BJ (cell line): ENCODE measurements at regions not wholly inside any gene's neighbourhood (a gene's known extent, or its start where the extent isn't known, plus 50 kb on each side); places are given as distances from the start of the nearest gene placed in this dataset.

ENCODE experiments used
- CTCF ChIA-PET: fragments of 350-600 bp; formaldehyde crosslinking; extraction: SDS; loops from one replicate; lab custom pipeline; 2021; ENCODE audit warnings: antibody characterized with exemption, inconsistent platforms; lab: Yijun Ruan, JAX
- POLR2A ChIA-PET: fragments of 300-600 bp; sonication (Branson Sonifier 250); formaldehyde crosslinking; extraction: SDS; loops from one replicate; lab custom pipeline; 2021; ENCODE audit warnings: antibody characterized with exemption; lab: Charles Lee
- DNase-seq: peaks from one replicate; pipeline ENCODE4 v3.0.0-alpha.2; 2011; ENCODE audit warnings: low read depth
- H3K27me3 ChIP-seq: 2 replicates; pipeline ENCODE4 v1.6.0; 2011; ENCODE audit warnings: low read length; ENCODE audit not compliant: control insufficient read depth, insufficient read depth
- H3K36me3 ChIP-seq: 2 replicates; pipeline ENCODE4 v1.5.1; 2011; ENCODE audit warnings: low read length; ENCODE audit not compliant: control insufficient read depth, insufficient read depth
- H3K4me3 ChIP-seq: 2 replicates; pipeline ENCODE4 v1.5.1; 2011; ENCODE audit warnings: low read depth, mild to moderate bottlenecking, control low read depth, low read length
- TF ChIP-seq, protein P1 (sequence below): IDR thresholded peaks from 2 replicates; pipeline ENCODE4 v1.5.1; 2011; ENCODE audit warnings: low read depth, mild to moderate bottlenecking, control low read depth, inconsistent platforms, low read length, moderate library complexity; ENCODE audit not compliant: insufficient read depth

DNA sequence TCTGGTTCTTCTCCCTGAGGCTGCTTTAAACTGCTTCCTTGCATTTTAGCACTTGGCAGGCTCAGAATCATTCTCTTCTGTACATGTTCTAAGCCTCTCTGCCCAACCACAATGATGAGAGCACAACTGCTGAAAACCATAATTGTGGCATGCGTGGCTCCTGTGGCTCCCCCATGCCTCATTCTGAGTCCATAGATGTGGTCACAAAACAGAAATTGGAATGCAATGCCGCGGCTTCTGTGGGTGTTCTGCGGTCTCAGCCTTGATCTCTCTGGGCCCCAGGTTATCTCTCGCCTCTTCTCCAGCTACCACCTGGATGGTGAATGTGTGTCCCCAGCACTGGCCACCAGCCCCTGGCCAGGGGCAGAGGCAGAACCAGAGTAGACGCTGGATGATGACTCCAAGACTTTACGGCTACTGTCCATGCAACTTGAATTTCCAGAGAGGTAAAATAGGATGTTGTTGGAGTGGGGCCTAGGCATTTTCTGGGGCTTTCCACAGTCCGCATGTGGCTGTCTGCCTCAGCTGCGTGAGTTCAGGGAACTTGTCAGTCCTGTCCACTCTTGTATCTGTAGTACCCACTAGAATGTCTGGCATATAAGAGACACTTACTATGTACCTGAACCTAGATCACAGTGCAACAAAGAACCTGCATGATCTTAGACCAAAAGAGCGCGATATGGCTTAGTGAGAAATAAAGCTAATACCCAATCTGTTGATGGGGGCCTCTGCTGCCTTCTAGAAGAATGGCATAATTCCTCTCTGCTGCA is 52.4 kb upstream of the ADRB1 start:
- peaks cover 6% of the 10 kb centered on the region for H3K27me3 ChIP-seq
- H3K36me3 ChIP-seq: no peaks in the 10 kb centered on the region
- no peak overlapping the region for H3K4me3 ChIP-seq
- POLR2A ChIA-PET: no interaction called here
- TF ChIP-seq, protein P1, sequence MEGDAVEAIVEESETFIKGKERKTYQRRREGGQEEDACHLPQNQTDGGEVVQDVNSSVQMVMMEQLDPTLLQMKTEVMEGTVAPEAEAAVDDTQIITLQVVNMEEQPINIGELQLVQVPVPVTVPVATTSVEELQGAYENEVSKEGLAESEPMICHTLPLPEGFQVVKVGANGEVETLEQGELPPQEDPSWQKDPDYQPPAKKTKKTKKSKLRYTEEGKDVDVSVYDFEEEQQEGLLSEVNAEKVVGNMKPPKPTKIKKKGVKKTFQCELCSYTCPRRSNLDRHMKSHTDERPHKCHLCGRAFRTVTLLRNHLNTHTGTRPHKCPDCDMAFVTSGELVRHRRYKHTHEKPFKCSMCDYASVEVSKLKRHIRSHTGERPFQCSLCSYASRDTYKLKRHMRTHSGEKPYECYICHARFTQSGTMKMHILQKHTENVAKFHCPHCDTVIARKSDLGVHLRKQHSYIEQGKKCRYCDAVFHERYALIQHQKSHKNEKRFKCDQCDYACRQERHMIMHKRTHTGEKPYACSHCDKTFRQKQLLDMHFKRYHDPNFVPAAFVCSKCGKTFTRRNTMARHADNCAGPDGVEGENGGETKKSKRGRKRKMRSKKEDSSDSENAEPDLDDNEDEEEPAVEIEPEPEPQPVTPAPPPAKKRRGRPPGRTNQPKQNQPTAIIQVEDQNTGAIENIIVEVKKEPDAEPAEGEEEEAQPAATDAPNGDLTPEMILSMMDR: no peak
- CTCF ChIA-PET: no interaction called here
- DNase-seq: no peak

DNA sequence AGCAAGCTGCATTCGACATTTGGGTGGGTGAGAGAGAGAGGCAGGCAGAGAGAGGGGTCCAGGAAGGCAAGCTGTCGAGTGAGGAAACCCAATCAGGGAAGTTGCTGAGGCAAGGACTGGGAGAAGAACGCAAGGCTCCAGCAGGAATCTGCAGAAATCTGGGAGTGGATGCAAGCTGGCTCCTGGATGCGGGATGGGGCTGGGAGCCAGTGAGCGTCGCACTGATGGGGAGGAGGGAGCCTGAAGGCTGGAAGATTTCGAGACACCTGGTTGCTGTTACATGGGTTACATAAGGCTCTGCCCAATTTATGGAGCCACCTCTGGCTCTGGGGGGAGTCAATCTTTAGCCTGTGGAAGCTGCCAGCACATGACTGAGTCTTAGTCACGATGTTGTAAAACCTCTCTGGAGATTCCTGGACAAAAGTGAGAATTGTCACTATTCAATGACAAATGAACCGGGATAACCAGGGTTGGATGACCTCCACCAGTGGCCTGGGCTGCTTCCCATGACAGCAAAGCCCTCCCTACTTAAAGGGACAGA is 51.1 kb upstream of the ADRB1 start:
- Histone ChIP-seq H3K36me3 (no peaks in the 10 kb centered on the region), H3K4me3 (no peak overlapping the region), H3K27me3 (peaks cover 11% of the 10 kb centered on the region)
- ChIA-PET CTCF (no interaction called here), POLR2A (no interaction called here)
- no peak for DNase-seq
- TF ChIP-seq, protein P1: no peak

DNA sequence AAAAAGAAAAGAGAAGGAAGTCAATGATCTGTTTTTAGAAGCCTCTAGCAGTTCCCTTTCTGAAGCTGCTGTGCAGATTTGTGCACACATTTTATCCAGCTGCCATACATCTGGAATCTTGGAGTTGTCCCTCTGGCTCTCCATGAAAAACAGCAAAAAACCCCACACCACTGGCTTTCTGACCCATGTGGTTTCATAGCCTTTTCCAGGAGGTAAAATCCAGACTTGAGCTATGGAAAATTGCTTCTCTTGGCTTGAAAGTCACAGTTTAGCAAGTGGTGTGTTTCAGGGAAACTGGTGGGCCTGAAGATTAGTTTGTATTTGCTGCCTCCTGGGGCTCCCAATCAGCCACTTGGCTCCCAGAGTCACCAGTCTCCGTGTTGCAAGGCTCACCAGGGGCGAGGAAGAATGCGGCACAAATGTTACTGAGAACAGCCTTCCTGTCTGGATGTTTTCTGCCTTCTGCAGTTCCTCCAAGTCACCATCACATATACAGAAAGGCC is 50.1 kb upstream of the ADRB1 start:
- TF ChIP-seq, protein P1: 0 out of 2 replicates have a peak, but pooled peaks have one; percentile 5
- ChIA-PET POLR2A (no interaction called here), CTCF (interaction anchor here (0.6 to 1.1 kb wide), 2 partner anchors 29 to 48 kb away, joined by 3 to 4 read pairs; no protein-coding TSS in a partner anchor)
- Histone ChIP-seq H3K4me3 (no peak overlapping the region), H3K36me3 (no peaks in the 10 kb centered on the region), H3K27me3 (peaks cover 11% of the 10 kb centered on the region)
- DNase-seq: no peak
